ENCODE measurements at regions not wholly inside any gene's neighbourhood (a gene's known extent, or its start where the extent isn't known, plus 50 kb on each side); places are given as distances from the start of the nearest gene placed in this dataset.

DNA sequence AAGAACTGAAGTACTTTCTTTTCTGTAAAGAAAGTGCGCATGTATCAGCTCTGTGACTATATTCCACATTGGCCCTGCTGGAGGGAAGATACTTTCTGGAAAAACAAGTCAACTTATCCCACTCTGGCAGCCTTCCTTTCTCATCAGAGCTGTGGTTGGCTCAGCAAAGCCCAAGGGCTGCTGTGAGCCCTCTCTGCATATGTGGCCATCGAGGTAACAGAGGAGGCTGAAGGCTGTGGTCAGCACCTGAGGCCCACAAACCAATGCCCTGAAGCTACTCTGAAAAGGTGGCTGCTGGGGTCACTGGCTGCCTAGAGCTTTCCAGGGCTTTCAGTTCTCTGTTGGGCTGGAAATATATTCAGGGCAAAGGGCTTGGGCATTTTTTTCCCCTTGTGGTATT is 70.8 kb upstream of the IGF1 start:
- ATAC-seq = no peak
- DNase-seq = no peak
- intact Hi-C loops (cut with DNase I) = no loop called here

DNA sequence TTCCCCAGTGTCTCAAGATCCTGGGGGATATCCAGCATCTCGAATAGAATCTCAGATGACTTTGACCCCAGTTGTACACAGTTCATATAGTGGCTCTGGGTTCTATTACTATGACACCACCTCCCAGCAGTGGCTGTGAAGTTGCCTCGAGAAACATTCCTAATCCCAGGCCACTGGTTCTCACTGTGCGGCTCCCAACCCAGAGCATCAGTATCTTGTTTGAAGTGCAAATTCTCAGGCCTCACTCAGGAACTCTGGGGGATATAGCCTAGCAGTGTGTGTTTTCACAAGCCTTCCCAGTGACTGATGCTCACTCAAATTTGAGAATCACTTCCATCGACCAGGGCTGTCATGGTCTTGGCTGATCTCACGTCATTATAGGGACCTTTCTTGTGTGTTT is 69.3 kb upstream of the IGF1 start:
- DNase-seq (no peak), ATAC-seq (no peak)

DNA sequence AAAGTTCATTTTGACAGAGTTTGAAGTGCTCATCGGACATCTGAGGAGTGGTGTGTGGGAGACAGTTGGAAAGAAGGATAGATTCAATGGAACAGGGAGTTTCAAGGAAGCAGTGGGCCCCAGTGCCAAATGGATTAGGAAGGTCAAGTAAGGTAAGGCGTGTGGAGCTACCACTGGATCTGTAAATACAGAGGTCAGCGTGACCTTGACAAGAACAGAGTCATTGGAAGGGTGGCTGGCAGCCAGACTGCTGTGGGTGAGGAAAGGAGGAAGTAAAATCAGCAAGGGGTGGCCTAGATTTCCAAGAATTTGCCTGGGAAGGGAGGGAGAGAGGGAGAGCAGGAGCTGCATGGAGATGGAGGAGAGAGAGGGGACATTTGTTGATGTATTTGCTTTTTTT is 68.2 kb upstream of the IGF1 start:
- intact Hi-C loops (cut with DNase I) = no loop called here
- peak; percentile 33 to 34 for ATAC-seq
- DNase-seq = peak; percentile 23

More for the DNA sequence above, 69.3 kb upstream of the IGF1 start:
- intact Hi-C loops (cut with DNase I) = no loop called here

DNA sequence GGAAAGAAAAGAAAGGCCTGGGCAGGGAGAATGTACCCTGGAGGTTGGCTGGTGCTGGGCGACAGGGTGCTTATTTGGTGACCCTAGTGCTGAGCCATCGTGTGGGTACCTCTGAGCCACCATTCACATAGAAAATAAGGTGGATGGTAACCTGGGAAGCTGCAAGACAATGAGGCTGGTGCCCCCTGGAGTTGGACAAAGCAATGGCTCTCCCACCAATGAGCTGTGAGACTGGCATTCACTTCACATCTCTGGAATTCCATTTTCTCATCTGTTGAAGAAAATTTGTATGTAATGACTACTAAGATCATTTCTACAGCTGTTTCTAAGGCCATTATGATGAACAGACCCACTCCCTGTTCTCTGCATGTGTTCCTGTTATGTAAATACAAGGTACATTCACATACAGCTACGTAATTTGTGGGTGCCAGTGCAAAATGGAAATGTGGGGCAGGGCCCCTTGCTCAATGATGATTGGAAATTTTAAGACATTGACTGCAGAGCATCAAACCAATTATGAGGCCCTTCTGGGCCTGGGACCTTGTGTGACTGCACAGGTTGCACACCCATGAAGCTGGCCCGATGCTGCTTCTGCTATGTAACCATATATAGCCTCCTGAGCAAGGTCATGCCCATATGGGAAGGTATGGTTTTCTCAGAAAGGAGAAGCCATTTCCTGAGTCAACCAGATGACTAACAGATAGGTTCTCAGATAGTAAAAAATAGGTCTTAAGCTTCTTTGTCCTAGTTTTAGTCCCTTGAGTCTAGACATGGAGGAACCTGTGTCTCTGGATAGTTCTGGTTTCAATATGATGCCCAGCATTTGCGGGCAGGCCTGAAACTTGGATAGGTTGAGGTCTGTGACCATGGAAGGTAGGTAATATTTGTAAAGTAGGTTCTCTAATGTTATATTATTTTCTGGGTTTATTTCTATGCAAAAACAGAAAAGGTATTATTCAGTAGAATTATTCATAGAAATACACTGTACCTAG is 63.4 kb upstream of the IGF1 start:
- intact Hi-C loops (cut with DNase I) = no loop called here
- ATAC-seq (no peak), DNase-seq (no peak)

DNA sequence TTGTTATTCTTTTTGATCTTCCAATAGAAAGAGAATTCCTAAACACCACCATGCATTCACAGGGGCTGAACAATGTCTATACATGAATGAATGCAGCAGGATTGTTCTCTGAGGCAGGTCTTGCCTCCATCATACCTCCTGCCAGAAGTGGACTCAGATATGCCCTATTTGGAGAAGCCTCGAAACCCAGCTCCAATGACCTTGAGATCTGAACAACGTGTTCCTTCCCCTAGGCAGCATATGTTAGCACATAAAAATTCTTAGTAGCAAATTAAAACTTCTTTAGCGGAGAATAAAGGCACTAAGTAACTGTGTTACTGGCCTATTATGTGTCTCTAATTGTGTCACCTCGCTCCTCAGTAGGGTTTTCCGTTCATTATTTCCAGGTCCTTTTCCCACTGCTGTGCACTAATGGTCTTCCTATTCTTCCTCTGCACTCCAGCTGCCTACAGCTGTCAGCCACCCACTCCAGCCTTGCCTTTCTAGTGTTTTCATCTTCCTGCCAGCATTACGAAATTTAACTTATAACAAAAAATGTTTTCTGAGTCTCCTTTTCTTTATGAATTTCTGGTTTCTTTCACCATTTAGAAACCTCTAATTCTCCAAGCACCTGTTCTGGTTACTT is 62.6 kb upstream of the IGF1 start:
- peak in 1 of 2 donors; percentile 65 for ATAC-seq
- intact Hi-C loops (cut with DNase I) = no loop called here
- peak; percentile 32 for DNase-seq

DNA sequence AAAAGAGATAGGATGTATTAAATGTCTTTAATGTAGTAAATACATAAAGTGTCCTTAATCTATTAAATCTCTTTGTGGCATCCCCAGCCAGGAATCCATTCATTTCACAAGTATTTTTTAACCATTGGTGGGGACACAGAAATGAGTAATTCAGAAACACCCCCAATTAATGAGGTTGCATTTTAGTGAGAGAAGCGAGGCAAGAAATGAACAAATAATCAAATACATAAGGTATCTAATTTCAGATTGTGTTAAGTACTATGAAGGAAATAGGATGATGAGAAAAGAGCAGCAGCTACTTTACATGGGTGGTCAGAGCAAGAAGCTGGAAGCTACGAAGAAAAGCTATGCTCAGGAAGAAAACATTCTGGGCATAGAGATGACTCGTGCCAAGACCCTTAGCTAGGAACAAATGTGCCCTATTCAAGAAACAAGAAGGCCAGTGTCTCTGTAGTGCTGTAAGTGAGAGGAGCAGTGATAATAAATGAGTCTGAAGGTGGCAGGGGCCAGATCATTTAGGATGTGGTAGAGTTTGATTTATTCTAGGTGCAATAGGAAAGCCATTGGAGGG is 60.5 kb upstream of the IGF1 start:
- intact Hi-C loops (cut with DNase I) = no loop called here
- ATAC-seq (no peak), DNase-seq (no peak)

DNA sequence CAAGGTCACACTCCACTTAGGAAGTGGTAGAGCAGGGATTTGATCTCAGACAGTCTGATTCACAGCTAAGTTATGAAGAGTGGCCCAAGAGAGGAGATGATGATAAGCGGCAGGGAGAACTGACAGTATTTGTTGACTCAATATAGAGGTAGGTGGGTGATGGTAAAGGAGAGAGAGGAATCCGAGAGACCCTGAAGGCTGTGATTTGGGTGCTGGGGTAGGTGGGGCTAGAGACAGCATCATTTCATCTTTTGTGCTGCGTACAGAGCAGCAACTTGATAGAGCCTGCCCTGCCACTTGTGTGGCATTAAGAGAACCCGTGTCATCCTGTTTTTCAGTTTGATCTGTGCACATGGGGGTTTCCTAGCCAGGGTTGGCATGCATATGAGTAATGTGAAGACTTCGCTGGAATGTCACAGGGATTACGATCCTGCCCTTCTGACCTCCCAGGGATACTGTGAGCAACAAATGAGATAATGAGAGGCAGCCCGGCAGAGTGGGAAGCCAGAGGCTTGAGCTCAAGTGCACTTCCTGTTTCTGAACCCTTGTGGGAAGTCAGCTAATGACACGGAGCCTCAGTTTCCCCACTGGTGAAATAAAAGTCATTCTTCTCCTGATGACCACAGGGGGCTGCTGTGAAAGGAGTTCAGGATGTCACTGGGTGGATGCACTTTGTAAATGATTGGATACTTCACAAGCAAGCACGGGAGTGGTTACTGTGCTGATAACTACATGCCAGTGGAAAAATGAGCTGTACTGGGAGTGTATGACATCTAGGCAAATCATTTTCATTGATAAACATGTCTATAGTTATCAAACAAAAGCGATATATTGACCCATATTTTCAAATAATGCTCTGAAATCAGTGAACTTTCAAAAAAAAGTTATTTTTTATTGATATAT is 59.5 kb upstream of the IGF1 start:
- no peak for DNase-seq
- peak in 1 of 2 donors; percentile 81 for ATAC-seq
- intact Hi-C loops (cut with DNase I) = no loop called here

DNA sequence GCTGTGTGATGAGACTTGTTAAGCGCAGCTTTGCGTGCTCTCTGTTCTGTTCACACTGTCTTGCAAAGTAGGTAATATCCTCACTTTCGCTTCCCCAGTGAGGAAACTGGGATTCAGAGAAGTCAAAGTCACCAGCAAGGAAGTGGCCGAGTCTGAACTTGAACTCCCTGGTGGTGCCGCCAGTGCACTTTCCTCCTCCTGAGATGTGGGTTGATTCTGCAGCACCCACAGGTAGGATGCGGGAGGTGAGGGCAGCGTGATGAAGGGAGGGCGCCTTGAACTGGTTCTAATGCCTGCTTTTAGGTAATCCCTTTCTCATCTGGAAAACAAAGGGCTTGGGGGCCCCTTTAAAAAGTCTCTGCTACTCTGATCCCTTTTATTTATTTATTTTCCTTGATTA is 54.9 kb upstream of the IGF1 start:
- intact Hi-C loops (cut with DNase I) = no loop called here
- no peak for DNase-seq

DNA sequence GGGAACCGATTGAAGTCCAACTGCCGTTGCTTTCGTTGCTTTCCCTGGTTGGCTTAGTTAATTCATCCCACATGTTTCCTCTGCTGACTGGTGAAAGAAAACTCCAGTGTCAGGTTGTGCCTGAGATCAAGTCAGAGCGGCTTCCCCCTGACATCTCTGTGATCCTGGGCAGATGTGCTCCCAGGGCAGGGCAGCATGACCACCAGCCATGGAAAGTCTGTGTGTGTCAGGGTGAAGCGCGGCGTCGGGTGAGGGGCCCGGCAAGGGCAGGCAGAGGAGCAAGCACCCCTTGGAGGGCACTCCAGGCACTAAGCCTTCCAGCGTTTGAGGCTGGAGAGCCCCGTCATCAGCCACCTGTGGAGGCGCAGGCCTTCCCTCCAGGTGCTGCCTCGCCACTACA is 54.5 kb upstream of the IGF1 start:
- intact Hi-C loops (cut with DNase I) = no loop called here
- DNase-seq = no peak
- no peak for ATAC-seq

More for the DNA sequence above, 54.9 kb upstream of the IGF1 start:
- no peak for ATAC-seq

DNA sequence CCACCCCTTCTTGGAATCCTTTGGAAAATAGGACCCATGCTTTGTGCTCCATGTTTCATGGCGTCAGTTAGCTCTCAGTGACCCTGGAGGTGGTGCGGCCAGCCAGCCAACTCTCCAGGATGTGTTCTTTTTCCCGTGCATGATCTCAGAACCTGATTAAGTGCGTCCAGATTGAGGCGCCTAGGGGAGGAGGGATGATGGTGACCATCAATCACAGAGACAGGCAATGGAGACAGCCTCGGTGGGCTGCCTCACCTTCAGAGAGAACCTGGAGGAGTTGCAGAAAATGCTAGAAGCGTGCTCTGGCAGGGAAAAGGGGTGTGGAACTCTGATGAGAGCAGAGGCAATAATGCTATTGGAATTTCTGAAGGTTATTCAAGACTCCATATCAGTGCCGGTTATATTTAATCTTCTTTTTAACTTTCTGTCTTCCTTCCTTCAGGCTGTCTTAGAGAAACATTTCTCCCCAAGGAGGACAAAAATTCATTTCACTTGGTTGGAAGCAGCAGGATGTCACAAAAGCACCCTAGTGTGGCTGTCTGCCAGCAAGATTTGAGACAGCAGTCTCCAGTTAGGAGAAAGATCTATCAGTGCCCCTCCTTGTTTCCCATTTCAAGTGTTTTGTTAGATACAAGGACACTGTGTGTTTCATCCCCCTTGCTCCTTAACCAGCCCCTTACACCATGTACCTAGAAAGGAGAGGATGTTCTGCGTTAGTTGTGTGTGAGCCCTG is 53.3 kb upstream of the IGF1 start:
- ATAC-seq (no peak), DNase-seq (no peak)
- intact Hi-C loops (cut with DNase I) = no loop called here

Measured in left cardiac atrium (tissue), 4 donors.